Posterior cingulate gyrus (tissue), 11 donors: ENCODE measurements at regions not wholly inside any gene's neighbourhood (a gene's known extent, or its start where the extent isn't known, plus 50 kb on each side); places are given as distances from the start of the nearest gene placed in this dataset.
A peak's percentile ranks its signal among the peaks of the same experiment; 100 is the strongest.
"Not testable (repeated sequence)": the region's sequence is repeated elsewhere in the genome, so short reads cannot be mapped to it uniquely, and the experiment has no call there.

Experiments
- DNase-seq, 10 donors: peaks; one replicate each; pipeline versions ENCODE4 v3.0.0 to v3.0.0-alpha.2; 2020 to 2021; ENCODE audit warnings: mixed read lengths in 3 of 10
- intact Hi-C: fragments of 100-400 bp; cut with DNase I; formaldehyde crosslinking; loops from one replicate; pipeline ENCODE4 v1.15.1; 2023

- no peak for DNase-seq
- intact Hi-C loops: no loop called here
Measured at GRCh38 chr1:95731466-95731865, 497.5 kb downstream of the RWDD3 start.

- intact Hi-C loops: no loop called here
- no peak for DNase-seq
Measured at GRCh38 chr1:95733031-95733430, 499.0 kb downstream of the RWDD3 start.

GRCh38 chr1:95733671-95734070 is 499.7 kb downstream of the RWDD3 start:
- DNase-seq: peak in 1 of 10 donors; percentile 52
- intact Hi-C loops: no loop called here

- no peak for DNase-seq
- intact Hi-C loops: no loop called here
Measured at GRCh38 chr1:95734560-95734959, 500.6 kb downstream of the RWDD3 start.

- no peak for DNase-seq
Measured at GRCh38 chr1:95742591-95743089, 508.6 kb downstream of the RWDD3 start.

GRCh38 chr1:95744731-95745130 is 510.7 kb downstream of the RWDD3 start:
- intact Hi-C loops: no loop called here
- DNase-seq: no peak

More at GRCh38 chr1:95742591-95743089, 508.6 kb downstream of the RWDD3 start:
- intact Hi-C loops: no loop called here

GRCh38 chr1:95752515-95753381 is 518.7 kb downstream of the RWDD3 start:
- intact Hi-C loops: no loop called here
- DNase-seq: peak in 1 of 10 donors; percentile 80

GRCh38 chr1:95753382-95754016 is 519.5 kb downstream of the RWDD3 start:
- intact Hi-C loops: no loop called here
- DNase-seq: peak in 1 of 10 donors; percentile 69

GRCh38 chr1:95754412-95754811 is 520.4 kb downstream of the RWDD3 start:
- intact Hi-C loops: no loop called here
- DNase-seq: peak in 1 of 10 donors; percentile 62

- intact Hi-C loops: no loop called here
- no peak for DNase-seq
Measured at GRCh38 chr1:95766036-95766435, 532.0 kb downstream of the RWDD3 start.

GRCh38 chr1:95770581-95770980 is 536.6 kb downstream of the RWDD3 start:
- no peak for DNase-seq

GRCh38 chr1:95778217-95778616 is 544.2 kb downstream of the RWDD3 start:
- intact Hi-C loops: no loop called here
- DNase-seq: no peak

More at GRCh38 chr1:95770581-95770980, 536.6 kb downstream of the RWDD3 start:
- intact Hi-C loops: no loop called here

GRCh38 chr1:95780836-95781235 is 546.8 kb downstream of the RWDD3 start:
- DNase-seq: no peak
- intact Hi-C loops: no loop called here

- DNase-seq: no peak
- intact Hi-C loops: no loop called here
Measured at GRCh38 chr1:95790136-95790535, 556.1 kb downstream of the RWDD3 start.

- DNase-seq: no peak
- intact Hi-C loops: no loop called here
Measured at GRCh38 chr1:95793893-95794292, 559.9 kb downstream of the RWDD3 start.

GRCh38 chr1:95797761-95798160 is 563.8 kb downstream of the RWDD3 start:
- intact Hi-C loops: not testable (repeated sequence)
- DNase-seq: peak in 1 of 10 donors; percentile 71

- intact Hi-C loops: no loop called here
- DNase-seq: no peak
Measured at GRCh38 chr1:95806171-95806570, 572.2 kb downstream of the RWDD3 start.

- no peak for DNase-seq
- intact Hi-C loops: no loop called here
Measured at GRCh38 chr1:95809391-95809790, 575.4 kb downstream of the RWDD3 start.

GRCh38 chr1:95815511-95815910 is 581.5 kb downstream of the RWDD3 start:
- DNase-seq: no peak
- intact Hi-C loops: no loop called here

- intact Hi-C loops: no loop called here
- DNase-seq: no peak
Measured at GRCh38 chr1:95829556-95829955, 595.5 kb downstream of the RWDD3 start.

- DNase-seq: peak in 1 of 10 donors; percentile 14
- intact Hi-C loops: no loop called here
Measured at GRCh38 chr1:95832370-95832769, 598.4 kb downstream of the RWDD3 start.

- DNase-seq: no peak
- intact Hi-C loops: no loop called here
Measured at GRCh38 chr1:95849439-95849838, 615.4 kb downstream of the RWDD3 start.
